Neural cell (in vitro differentiated cells): ENCODE measurements at regions not wholly inside any gene's neighbourhood (a gene's known extent, or its start where the extent isn't known, plus 50 kb on each side); places are given as distances from the start of the nearest gene placed in this dataset.

Experiments
- H2AFZ ChIP-seq: fragments of 200-600, 300-800 bp; sonication (generic), shearing (Covaris generic); 2 replicates; pipeline ENCODE4 v1.6.0; 2014; ENCODE audit warnings: low read depth, mild to moderate bottlenecking, antibody characterized with exemption, low read length, moderate library complexity
- H3F3A ChIP-seq: fragments of 200-600 bp; shearing (Covaris generic); 2 replicates; pipeline ENCODE4 v1.6.1; 2016; ENCODE audit warnings: mild to moderate bottlenecking, moderate library complexity, mixed read lengths, antibody characterized with exemption, low read length; ENCODE audit not compliant: insufficient read depth, poor library complexity, severe bottlenecking
- H3K27ac ChIP-seq: fragments of 200-600, 300-800 bp; sonication (generic), shearing (Covaris generic); 2 replicates; pipeline ENCODE4 v1.5.1; 2014; ENCODE audit warnings: mild to moderate bottlenecking, low read length, moderate library complexity
- H3K27me3 ChIP-seq: fragments of 300-800, 200-600 bp; sonication (generic), shearing (Covaris generic); 2 replicates; pipeline ENCODE4 v1.6.0; 2014; ENCODE audit warnings: mild to moderate bottlenecking, low read depth, low read length, moderate library complexity; ENCODE audit not compliant: insufficient read depth
- H3K36me3 ChIP-seq: fragments of 300-800, 200-600 bp; sonication (generic), shearing (Covaris generic); 2 replicates; pipeline ENCODE4 v1.5.1; 2014; ENCODE audit warnings: mild to moderate bottlenecking, antibody characterized with exemption, low read length, moderate library complexity; ENCODE audit not compliant: insufficient read depth
- H3K4me2 ChIP-seq: fragments of 300-800, 200-600 bp; sonication (generic), shearing (Covaris generic); 2 replicates; pipeline ENCODE4 v1.6.0; 2014; ENCODE audit warnings: mild to moderate bottlenecking, low read length
- H3K4me3 ChIP-seq: fragments of 300-800, 200-600 bp; sonication (generic), shearing (Covaris generic); 2 replicates; pipeline ENCODE4 v1.5.1; 2014; ENCODE audit warnings: mild to moderate bottlenecking, low read length, moderate library complexity
- H3K79me2 ChIP-seq: fragments of 200-600 bp; shearing (Covaris generic); replicated peaks from 2 replicates; pipeline ENCODE4 v1.6.0; 2014; ENCODE audit warnings: mild to moderate bottlenecking, low read length, moderate library complexity; ENCODE audit not compliant: insufficient read depth
- H3K9ac ChIP-seq: fragments of 300-800, 200-600 bp; sonication (generic), shearing (Covaris generic); 2 replicates; pipeline ENCODE4 v1.6.1; 2016; ENCODE audit warnings: mild to moderate bottlenecking, low read length, mixed read lengths
- H3K9me2 ChIP-seq: fragments of 200-600 bp; shearing (Covaris generic); 2 replicates; pipeline ENCODE4 v1.6.1; 2016; ENCODE audit warnings: mild to moderate bottlenecking, low read length, mixed read lengths; ENCODE audit not compliant: insufficient read depth
- H3K9me3 ChIP-seq: fragments of 200-600, 300-800 bp; sonication (generic), shearing (Covaris generic); 2 replicates; pipeline ENCODE4 v1.6.1; 2016; ENCODE audit warnings: mild to moderate bottlenecking, mixed run types, low read length, moderate library complexity, mixed read lengths
- H4K20me1 ChIP-seq: fragments of 200-600 bp; shearing (Covaris generic); 2 replicates; pipeline ENCODE4 v1.6.1; 2016; ENCODE audit warnings: mild to moderate bottlenecking, mixed run types; ENCODE audit not compliant: insufficient read depth
- EP300 ChIP-seq: fragments of 450-650 bp; conservative IDR thresholded peaks from 2 replicates; pipeline ENCODE4 v1.6.1; 2014; ENCODE audit warnings: antibody characterized with exemption, mild to moderate bottlenecking, moderate library complexity; ENCODE audit not compliant: poor library complexity, severe bottlenecking
- EZH2 ChIP-seq: fragments of 200-600, 300-800 bp; shearing (Covaris generic), sonication (generic); IDR thresholded peaks from 2 replicates; pipeline ENCODE4 v1.6.1; 2014; ENCODE audit warnings: antibody characterized with exemption, low read length, borderline replicate concordance, mild to moderate bottlenecking; ENCODE audit not compliant: insufficient read depth, poor library complexity, severe bottlenecking
- MXI1 ChIP-seq: fragments of 450-650 bp; conservative IDR thresholded peaks from 2 replicates; pipeline ENCODE4 v1.6.1; 2014; ENCODE audit warnings: antibody characterized with exemption, mild to moderate bottlenecking; ENCODE audit not compliant: poor library complexity, severe bottlenecking
- POLR2AphosphoS5 ChIP-seq: IDR thresholded peaks from 2 replicates; pipeline ENCODE4 v1.6.1; 2012
- RAD21 ChIP-seq: fragments of 450-650 bp; conservative IDR thresholded peaks from 2 replicates; pipeline ENCODE4 v1.6.1; 2014; ENCODE audit warnings: antibody characterized with exemption, mild to moderate bottlenecking, moderate library complexity
- REST ChIP-seq: IDR thresholded peaks from 2 replicates; pipeline ENCODE4 v1.6.1; 2012; ENCODE audit warnings: borderline replicate concordance
- SMC3 ChIP-seq: fragments of 450-650 bp; conservative IDR thresholded peaks from 2 replicates; pipeline ENCODE4 v1.6.1; 2014; ENCODE audit warnings: antibody characterized with exemption, mild to moderate bottlenecking, moderate library complexity; ENCODE audit not compliant: poor library complexity
- TAF1 ChIP-seq: IDR thresholded peaks from 2 replicates; pipeline ENCODE4 v1.6.1; 2012; ENCODE audit warnings: low read depth
- TF ChIP-seq, protein P1 (sequence below): fragments of 450-650 bp; IDR thresholded peaks from 2 replicates; pipeline ENCODE4 v1.5.1; 2014; ENCODE audit warnings: antibody characterized with exemption, mild to moderate bottlenecking, moderate library complexity; ENCODE audit not compliant: poor library complexity, severe bottlenecking

- no peaks in the 10 kb centered on the region for H3K79me2 ChIP-seq
- H4K20me1 ChIP-seq: no peaks in the 10 kb centered on the region
- no peak overlapping the region for H3K27ac ChIP-seq
- H3K4me3 ChIP-seq: no peak overlapping the region
- H3K9me2 ChIP-seq: no peaks in the 10 kb centered on the region
- no peaks in the 10 kb centered on the region for H3K36me3 ChIP-seq
- H3K4me2 ChIP-seq: no peak overlapping the region
- no peaks in the 10 kb centered on the region for H3K9me3 ChIP-seq
- no peaks in the 10 kb centered on the region for H3K27me3 ChIP-seq
- no peak for TF ChIP-seq TAF1
- no peaks in the 10 kb centered on the region for H3F3A ChIP-seq
- H2AFZ ChIP-seq: no peak overlapping the region
- H3K9ac ChIP-seq: no peak overlapping the region
Measured at GRCh38 chr3:111315930-111316587, 225.9 kb upstream of the CD96 start.

DNA sequence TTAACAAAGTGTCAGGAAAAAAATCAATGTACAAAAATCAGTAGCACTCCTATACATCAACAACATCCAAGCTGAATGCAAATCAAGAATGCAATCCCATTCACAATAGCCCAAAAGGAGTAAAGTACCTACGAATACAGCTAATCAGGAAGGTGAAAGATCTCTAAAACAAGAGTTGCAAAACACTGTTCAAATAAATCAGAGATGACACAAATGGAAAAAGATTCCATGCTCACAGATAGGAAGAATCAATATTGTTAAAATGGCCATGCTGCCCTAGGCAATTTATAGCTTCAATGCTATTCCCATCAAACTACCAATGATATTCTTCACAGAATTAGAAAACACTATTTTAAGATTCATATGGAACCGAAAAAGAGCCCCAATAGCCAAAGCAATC is 223.7 kb upstream of the CD96 start:
- no peak overlapping the region for H3K27ac ChIP-seq
- H3K4me3 ChIP-seq: no peak overlapping the region
- no peak overlapping the region for H3K9ac ChIP-seq
- H3K36me3 ChIP-seq: no peaks in the 10 kb centered on the region
- no peaks in the 10 kb centered on the region for H3K9me3 ChIP-seq
- no peak overlapping the region for H3K4me2 ChIP-seq
- no peaks in the 10 kb centered on the region for H3K9me2 ChIP-seq
- H3K27me3 ChIP-seq: no peaks in the 10 kb centered on the region
- no peaks in the 10 kb centered on the region for H3K79me2 ChIP-seq
- H4K20me1 ChIP-seq: no peaks in the 10 kb centered on the region
- no peaks in the 10 kb centered on the region for H3F3A ChIP-seq
- H2AFZ ChIP-seq: no peak overlapping the region
- TF ChIP-seq TAF1: no peak
- TF ChIP-seq, protein P1, sequence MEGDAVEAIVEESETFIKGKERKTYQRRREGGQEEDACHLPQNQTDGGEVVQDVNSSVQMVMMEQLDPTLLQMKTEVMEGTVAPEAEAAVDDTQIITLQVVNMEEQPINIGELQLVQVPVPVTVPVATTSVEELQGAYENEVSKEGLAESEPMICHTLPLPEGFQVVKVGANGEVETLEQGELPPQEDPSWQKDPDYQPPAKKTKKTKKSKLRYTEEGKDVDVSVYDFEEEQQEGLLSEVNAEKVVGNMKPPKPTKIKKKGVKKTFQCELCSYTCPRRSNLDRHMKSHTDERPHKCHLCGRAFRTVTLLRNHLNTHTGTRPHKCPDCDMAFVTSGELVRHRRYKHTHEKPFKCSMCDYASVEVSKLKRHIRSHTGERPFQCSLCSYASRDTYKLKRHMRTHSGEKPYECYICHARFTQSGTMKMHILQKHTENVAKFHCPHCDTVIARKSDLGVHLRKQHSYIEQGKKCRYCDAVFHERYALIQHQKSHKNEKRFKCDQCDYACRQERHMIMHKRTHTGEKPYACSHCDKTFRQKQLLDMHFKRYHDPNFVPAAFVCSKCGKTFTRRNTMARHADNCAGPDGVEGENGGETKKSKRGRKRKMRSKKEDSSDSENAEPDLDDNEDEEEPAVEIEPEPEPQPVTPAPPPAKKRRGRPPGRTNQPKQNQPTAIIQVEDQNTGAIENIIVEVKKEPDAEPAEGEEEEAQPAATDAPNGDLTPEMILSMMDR: no peak

- H3K27ac ChIP-seq: no peak overlapping the region
- no peaks in the 10 kb centered on the region for H3K27me3 ChIP-seq
- no peaks in the 10 kb centered on the region for H3K36me3 ChIP-seq
- no peaks in the 10 kb centered on the region for H3K9me2 ChIP-seq
- H3K4me2 ChIP-seq: no peak overlapping the region
- H3K9ac ChIP-seq: no peak overlapping the region
- no peaks in the 10 kb centered on the region for H4K20me1 ChIP-seq
- no peaks in the 10 kb centered on the region for H3F3A ChIP-seq
- no peak for TF ChIP-seq TAF1
- TF ChIP-seq, protein P1: no peak
- no peak for TF ChIP-seq POLR2AphosphoS5
- no peak overlapping the region for H3K4me3 ChIP-seq
- no peak overlapping the region for H2AFZ ChIP-seq
- no peaks in the 10 kb centered on the region for H3K79me2 ChIP-seq
- H3K9me3 ChIP-seq: no peaks in the 10 kb centered on the region
Measured at GRCh38 chr3:111319598-111319997, 222.4 kb upstream of the CD96 start.

- no peak overlapping the region for H3K4me2 ChIP-seq
- TF ChIP-seq EZH2: no peak
- TF ChIP-seq RAD21: no peak
- TF ChIP-seq TAF1: no peak
- no peak for TF ChIP-seq SMC3
- no peak for TF ChIP-seq REST
- no peak for TF ChIP-seq MXI1
- TF ChIP-seq POLR2AphosphoS5: no peak
- no peak for TF ChIP-seq EP300
Measured at GRCh38 chr3:111321786-111322185, 220.2 kb upstream of the CD96 start.

More at GRCh38 chr3:111321786-111322185, 220.2 kb upstream of the CD96 start:
- H3F3A ChIP-seq: no peaks in the 10 kb centered on the region
- no peaks in the 10 kb centered on the region for H4K20me1 ChIP-seq
- H3K9me3 ChIP-seq: no peaks in the 10 kb centered on the region
- H3K27me3 ChIP-seq: no peaks in the 10 kb centered on the region
- no peak overlapping the region for H3K4me3 ChIP-seq
- H3K79me2 ChIP-seq: no peaks in the 10 kb centered on the region
- no peak overlapping the region for H3K27ac ChIP-seq
- no peaks in the 10 kb centered on the region for H3K36me3 ChIP-seq
- no peak overlapping the region for H2AFZ ChIP-seq
- H3K9me2 ChIP-seq: no peaks in the 10 kb centered on the region
- no peak overlapping the region for H3K9ac ChIP-seq
